B cell (primary cell): ENCODE measurements at regions not wholly inside any gene's neighbourhood (a gene's known extent, or its start where the extent isn't known, plus 50 kb on each side); places are given as distances from the start of the nearest gene placed in this dataset.

Experiments
- ATAC-seq: fragments of 200-7000 bp; cut with Tn5 transposase; one replicate; pipeline ENCODE4 v1.10.0; 2021; ENCODE audit warnings: low read depth, mild to moderate bottlenecking, moderate number of reproducible peaks, moderate library complexity
- CTCF ChIA-PET: fragments of 350-600 bp; sonication (Branson Sonifier 250); formaldehyde crosslinking; loops from one replicate; lab custom pipeline; 2021; ENCODE audit warnings: antibody characterized with exemption, inconsistent platforms; lab: Charles Lee
- POLR2A ChIA-PET: fragments of 350-600 bp; sonication (Branson Sonifier 250); formaldehyde crosslinking; loops from one replicate; lab custom pipeline; 2021; ENCODE audit warnings: antibody characterized with exemption; lab: Charles Lee
- DNase-seq: peaks from one replicate; pipeline ENCODE4 v3.0.0; 2013
- H2AFZ ChIP-seq: 2 replicates; pipeline ENCODE4 v1.6.1; 2012; ENCODE audit warnings: mild to moderate bottlenecking, low read depth, low read length; ENCODE audit not compliant: insufficient read depth, poor library complexity, severe bottlenecking
- H3K27ac ChIP-seq, 2 donors: 1 replicate in 1 of 2; 2 replicates in 1 of 2; pipeline ENCODE4 v1.5.1; 2012 to 2013; ENCODE audit warnings: low read length in 2 of 2, mild to moderate bottlenecking in 2 of 2, moderate library complexity in 1 of 2
- H3K27me3 ChIP-seq, 4 experiments: fragments of 200-600 bp in 1 of 4; sonication (generic) in 1 of 4; replicated peaks in 1 of 4; 1 replicate in 2 of 4; 2 replicates in 2 of 4; pipeline versions ENCODE4 v1.6.1 to v1.7.0; 2013 to 2016; ENCODE audit warnings: low read length in 3 of 4, mild to moderate bottlenecking in 2 of 4, mixed read lengths in 1 of 4, moderate library complexity in 1 of 4; ENCODE audit not compliant: insufficient read depth in 4 of 4, control insufficient read depth in 3 of 4; ENCODE audit errors: control extremely low read depth in 1 of 4
- H3K36me3 ChIP-seq, 2 experiments: replicated peaks in 1 of 2; 1 replicate in 1 of 2; 2 replicates in 1 of 2; pipeline versions ENCODE4 v1.6.1 to v1.7.1; 2013; ENCODE audit warnings: low read length in 1 of 2; ENCODE audit not compliant: insufficient read depth in 2 of 2, control insufficient read depth in 1 of 2; ENCODE audit errors: control extremely low read depth in 1 of 2, extremely low read depth in 1 of 2
- H3K4me1 ChIP-seq, 2 donors: fragments of 200-600 bp in 1 of 2; sonication (generic) in 1 of 2; 1 replicate in 1 of 2; 2 replicates in 1 of 2; pipeline versions ENCODE4 v1.5.1 to v1.6.1; 2013 to 2017; ENCODE audit warnings: low read length in 2 of 2; ENCODE audit not compliant: control insufficient read depth in 2 of 2, insufficient read depth in 2 of 2
- H3K4me2 ChIP-seq: replicated peaks from 2 replicates; pipeline ENCODE3; 2012; ENCODE audit warnings: mild to moderate bottlenecking, low read depth, low read length; ENCODE audit not compliant: poor library complexity, severe bottlenecking
- H3K4me3 ChIP-seq, 5 experiments: fragments of 200-600 bp in 1 of 5; sonication (generic) in 1 of 5; 1 replicate in 3 of 5; 2 replicates in 2 of 5; pipeline versions ENCODE4 v1.5.1 to v1.7.0; 2011 to 2016; ENCODE audit warnings: low read length in 4 of 5, mild to moderate bottlenecking in 4 of 5, low read depth in 2 of 5, control low read depth in 1 of 5, moderate library complexity in 1 of 5; ENCODE audit not compliant: insufficient read depth in 1 of 5; ENCODE audit errors: control extremely low read depth in 1 of 5, extremely low read depth in 1 of 5
- H3K79me2 ChIP-seq: fragments of 200-600 bp; sonication (generic); one replicate; pipeline ENCODE4 v1.6.0; 2016; ENCODE audit warnings: low read length; ENCODE audit not compliant: control insufficient read depth, insufficient read depth
- H3K9ac ChIP-seq: fragments of 200-600 bp; sonication (generic); 2 replicates; pipeline ENCODE4 v1.6.1; 2017; ENCODE audit warnings: mild to moderate bottlenecking, low read length, moderate library complexity
- H3K9me3 ChIP-seq, 3 donors: one replicate each; pipeline versions ENCODE4 v1.6.1 to v1.7.1; 2013; ENCODE audit warnings: low read length in 2 of 3; ENCODE audit not compliant: control insufficient read depth in 2 of 3, insufficient read depth in 1 of 3; ENCODE audit errors: control extremely low read depth in 1 of 3
- H4K20me1 ChIP-seq: 2 replicates; pipeline ENCODE4 v1.6.0; 2012; ENCODE audit warnings: mild to moderate bottlenecking, low read length; ENCODE audit not compliant: insufficient read depth, control insufficient read depth, poor library complexity, severe bottlenecking
- H3K27ac Mint-ChIP-seq: one replicate; pipeline ENCODE4 v1.8.0; 2021; ENCODE audit warnings: mixed read lengths
- H3K27me3 Mint-ChIP-seq: one replicate; pipeline ENCODE4 v1.8.0; 2021; ENCODE audit warnings: mixed read lengths
- H3K4me1 Mint-ChIP-seq: one replicate; pipeline ENCODE4 v1.8.0; 2021; ENCODE audit warnings: mixed read lengths
- H3K4me3 Mint-ChIP-seq: one replicate; pipeline ENCODE4 v1.8.0; 2021; ENCODE audit warnings: mixed read lengths
- H3K9me3 Mint-ChIP-seq: one replicate; pipeline ENCODE4 v1.8.0; 2022; ENCODE audit warnings: mixed read lengths; ENCODE audit not compliant: insufficient read depth
- CTCF ChIP-seq: fragments of 200-600 bp; IDR thresholded peaks from one replicate; pipeline ENCODE4 v1.8.0; 2022; ENCODE audit warnings: antibody characterized with exemption, mild to moderate bottlenecking
- EZH2 ChIP-seq: IDR thresholded peaks from 2 replicates; pipeline ENCODE4 v1.6.1; 2012; ENCODE audit warnings: borderline replicate concordance, low read depth, mild to moderate bottlenecking, moderate library complexity, low read length; ENCODE audit not compliant: insufficient read depth, poor library complexity, severe bottlenecking
- WGBS: methylation state at CpG from one replicate; pipeline ENCODE4 v1.1.5; 2013; ENCODE audit warnings: missing lambda C conversion rate; ENCODE audit not compliant: insufficient coverage; 5-methylcytosine and 5-hydroxymethylcytosine counted together
- intact Hi-C: fragments of 100-400 bp; cut with micrococcal nuclease; formaldehyde crosslinking; loops from one replicate; pipeline ENCODE4 v1.10.0; 2022

- no peaks in the 10 kb centered on the region for H3K4me1 Mint-ChIP-seq
- H3K4me3 ChIP-seq, result no peak overlapping the region
- TF ChIP-seq EZH2 (no peak), CTCF (no peak)
- ATAC-seq, result no peak
- H3K27ac Mint-ChIP-seq, result no peak overlapping the region
- H3K4me1 ChIP-seq, result no peaks in the 10 kb centered on the region
- no peaks in the 10 kb centered on the region for H3K79me2 ChIP-seq
- no peak overlapping the region for H3K4me2 ChIP-seq
- no peaks in the 10 kb centered on the region for H4K20me1 ChIP-seq
- WGBS, result 93% methylated on average over 5 of the region's 11 CpGs
- no peak overlapping the region for H3K27ac ChIP-seq
- no peak overlapping the region for H3K9ac ChIP-seq
- no peaks in the 10 kb centered on the region for H3K9me3 ChIP-seq
- ChIA-PET POLR2A (no interaction called here), CTCF (no interaction called here)
- H3K9me3 Mint-ChIP-seq, result no peaks in the 10 kb centered on the region
- intact Hi-C loops, result no loop called here
- no peaks in the 10 kb centered on the region for H3K27me3 Mint-ChIP-seq
- H3K27me3 ChIP-seq, result no peaks in the 10 kb centered on the region
- no peak overlapping the region for H3K4me3 Mint-ChIP-seq
- no peaks in the 10 kb centered on the region for H3K36me3 ChIP-seq
- H2AFZ ChIP-seq, result no peak overlapping the region
- DNase-seq, result no peak
These were observed 233.0 kb upstream of the POU1F1 start for GRCh38 chr3:87509401-87509800.

GRCh38 chr3:87508921-87509320 is 232.5 kb upstream of the POU1F1 start:
- ChIA-PET CTCF (no interaction called here), POLR2A (no interaction called here)
- 93% methylated on average over 3 of the region's 3 CpGs for WGBS
- H3K4me3 ChIP-seq, result no peak overlapping the region
- no peaks in the 10 kb centered on the region for H3K9me3 Mint-ChIP-seq
- no peaks in the 10 kb centered on the region for H4K20me1 ChIP-seq
- TF ChIP-seq CTCF (no peak), EZH2 (no peak)
- H2AFZ ChIP-seq, result no peak overlapping the region
- H3K27ac ChIP-seq, result no peak overlapping the region
- DNase-seq (no peak), ATAC-seq (no peak)
- no peaks in the 10 kb centered on the region for H3K27me3 Mint-ChIP-seq
- H3K4me1 Mint-ChIP-seq, result no peaks in the 10 kb centered on the region
- H3K27ac Mint-ChIP-seq, result no peak overlapping the region
- no peaks in the 10 kb centered on the region for H3K4me1 ChIP-seq
- H3K4me2 ChIP-seq, result no peak overlapping the region
- H3K9me3 ChIP-seq, result no peaks in the 10 kb centered on the region
- no peaks in the 10 kb centered on the region for H3K79me2 ChIP-seq
- H3K4me3 Mint-ChIP-seq, result no peak overlapping the region
- H3K9ac ChIP-seq, result no peak overlapping the region
- intact Hi-C loops, result no loop called here
- H3K27me3 ChIP-seq, result no peaks in the 10 kb centered on the region
- H3K36me3 ChIP-seq, result no peaks in the 10 kb centered on the region
